Liver (tissue), 3 donors: ENCODE measurements at regions not wholly inside any gene's neighbourhood (a gene's known extent, or its start where the extent isn't known, plus 50 kb on each side); places are given as distances from the start of the nearest gene placed in this dataset.
"Not testable (repeated sequence)": the region's sequence is repeated elsewhere in the genome, so short reads cannot be mapped to it uniquely, and the experiment has no call there.

Experiments
- ATF3 ChIP-seq: IDR thresholded peaks from 2 replicates; pipeline ENCODE4 v1.6.1; 2016; ENCODE audit warnings: antibody characterized with exemption
- FOXA1 ChIP-seq: IDR thresholded peaks from 2 replicates; pipeline ENCODE4 v1.6.1; 2016; ENCODE audit warnings: antibody characterized with exemption
- GABPA ChIP-seq, 2 donors: IDR thresholded peaks in 1 of 2; conservative IDR thresholded peaks in 1 of 2; 2 replicates each; pipeline ENCODE4 v1.6.1; 2016; ENCODE audit warnings: antibody characterized with exemption in 2 of 2, mild to moderate bottlenecking in 1 of 2, moderate library complexity in 1 of 2
- HNF4A ChIP-seq, 2 donors: conservative IDR thresholded peaks; 2 replicates each; pipeline ENCODE4 v1.6.1; 2016; ENCODE audit warnings: antibody characterized with exemption in 2 of 2, mild to moderate bottlenecking in 2 of 2
- JUND ChIP-seq, 2 donors: IDR thresholded peaks; 2 replicates each; pipeline ENCODE4 v1.6.1; 2016; ENCODE audit warnings: antibody characterized with exemption in 2 of 2
- MAX ChIP-seq: IDR thresholded peaks from 2 replicates; pipeline ENCODE4 v1.6.1; 2016; ENCODE audit warnings: antibody characterized with exemption
- NR2F2 ChIP-seq: IDR thresholded peaks from 2 replicates; pipeline ENCODE4 v1.6.1; 2016; ENCODE audit warnings: antibody characterized with exemption
- RXRA ChIP-seq, 2 donors: IDR thresholded peaks; 2 replicates each; pipeline ENCODE4 v1.6.1; 2017 to 2018; ENCODE audit warnings: antibody characterized with exemption in 2 of 2, mild to moderate bottlenecking in 1 of 2
- SP1 ChIP-seq: IDR thresholded peaks from 2 replicates; pipeline ENCODE4 v1.6.1; 2018; ENCODE audit warnings: antibody characterized with exemption, mild to moderate bottlenecking
- TAF1 ChIP-seq: conservative IDR thresholded peaks from 2 replicates; pipeline ENCODE4 v1.6.1; 2016; ENCODE audit warnings: antibody characterized with exemption, mild to moderate bottlenecking
- YY1 ChIP-seq: IDR thresholded peaks from 2 replicates; pipeline ENCODE4 v1.6.1; 2016; ENCODE audit warnings: antibody characterized with exemption, mild to moderate bottlenecking
- TF ChIP-seq, protein P1 (sequence below): fragments of 150-350 bp; IDR thresholded peaks from 2 replicates; pipeline ENCODE4 v1.5.1; 2017; ENCODE audit warnings: improper control_type of control experiment, low read depth, low read length; ENCODE audit not compliant: missing input control
- TF ChIP-seq, protein P2 (sequence below): IDR thresholded peaks from 2 replicates; pipeline ENCODE4 v1.6.1; 2016; ENCODE audit warnings: antibody characterized with exemption, mild to moderate bottlenecking
- TF ChIP-seq, protein P3 (sequence below): IDR thresholded peaks from 2 replicates; pipeline ENCODE4 v1.6.1; 2016; ENCODE audit warnings: antibody characterized with exemption
- donor health status: healthy.
- donor health status: healthy.

DNA sequence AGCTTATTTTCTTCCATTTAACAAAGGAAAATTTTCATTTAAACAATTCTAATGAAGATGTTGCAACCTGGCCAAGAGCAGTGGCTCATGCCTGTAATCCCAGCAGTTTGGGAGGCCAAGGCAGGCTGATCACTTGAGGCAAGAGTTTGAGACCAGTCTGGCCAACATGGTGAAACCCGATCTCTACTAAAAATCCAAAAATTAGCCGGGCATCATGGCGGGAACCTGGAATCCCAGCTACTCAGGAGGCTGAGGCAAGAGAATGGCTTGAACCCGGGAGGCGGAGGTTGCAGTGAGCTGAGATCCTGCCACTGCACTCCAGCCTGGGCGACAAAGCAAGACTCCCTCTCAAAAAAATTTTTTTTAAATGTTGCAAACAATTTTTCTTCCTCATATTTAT, 4748.8 kb upstream of the OR11H1 start:
- TF ChIP-seq, protein P1, sequence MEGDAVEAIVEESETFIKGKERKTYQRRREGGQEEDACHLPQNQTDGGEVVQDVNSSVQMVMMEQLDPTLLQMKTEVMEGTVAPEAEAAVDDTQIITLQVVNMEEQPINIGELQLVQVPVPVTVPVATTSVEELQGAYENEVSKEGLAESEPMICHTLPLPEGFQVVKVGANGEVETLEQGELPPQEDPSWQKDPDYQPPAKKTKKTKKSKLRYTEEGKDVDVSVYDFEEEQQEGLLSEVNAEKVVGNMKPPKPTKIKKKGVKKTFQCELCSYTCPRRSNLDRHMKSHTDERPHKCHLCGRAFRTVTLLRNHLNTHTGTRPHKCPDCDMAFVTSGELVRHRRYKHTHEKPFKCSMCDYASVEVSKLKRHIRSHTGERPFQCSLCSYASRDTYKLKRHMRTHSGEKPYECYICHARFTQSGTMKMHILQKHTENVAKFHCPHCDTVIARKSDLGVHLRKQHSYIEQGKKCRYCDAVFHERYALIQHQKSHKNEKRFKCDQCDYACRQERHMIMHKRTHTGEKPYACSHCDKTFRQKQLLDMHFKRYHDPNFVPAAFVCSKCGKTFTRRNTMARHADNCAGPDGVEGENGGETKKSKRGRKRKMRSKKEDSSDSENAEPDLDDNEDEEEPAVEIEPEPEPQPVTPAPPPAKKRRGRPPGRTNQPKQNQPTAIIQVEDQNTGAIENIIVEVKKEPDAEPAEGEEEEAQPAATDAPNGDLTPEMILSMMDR, result not testable (repeated sequence)
- not testable (repeated sequence) for TF ChIP-seq ATF3; SP1; FOXA1; GABPA (IDR thresholded peaks at IDR 0.05 in 1 of 2, conservative IDR thresholded peaks at IDR 0.05 in 1 of 2); HNF4A (conservative IDR thresholded peaks at IDR 0.05); TAF1; JUND (IDR thresholded peaks at IDR 0.05); RXRA (IDR thresholded peaks at IDR 0.05); NR2F2; MAX; YY1
- TF ChIP-seq, protein P2, sequence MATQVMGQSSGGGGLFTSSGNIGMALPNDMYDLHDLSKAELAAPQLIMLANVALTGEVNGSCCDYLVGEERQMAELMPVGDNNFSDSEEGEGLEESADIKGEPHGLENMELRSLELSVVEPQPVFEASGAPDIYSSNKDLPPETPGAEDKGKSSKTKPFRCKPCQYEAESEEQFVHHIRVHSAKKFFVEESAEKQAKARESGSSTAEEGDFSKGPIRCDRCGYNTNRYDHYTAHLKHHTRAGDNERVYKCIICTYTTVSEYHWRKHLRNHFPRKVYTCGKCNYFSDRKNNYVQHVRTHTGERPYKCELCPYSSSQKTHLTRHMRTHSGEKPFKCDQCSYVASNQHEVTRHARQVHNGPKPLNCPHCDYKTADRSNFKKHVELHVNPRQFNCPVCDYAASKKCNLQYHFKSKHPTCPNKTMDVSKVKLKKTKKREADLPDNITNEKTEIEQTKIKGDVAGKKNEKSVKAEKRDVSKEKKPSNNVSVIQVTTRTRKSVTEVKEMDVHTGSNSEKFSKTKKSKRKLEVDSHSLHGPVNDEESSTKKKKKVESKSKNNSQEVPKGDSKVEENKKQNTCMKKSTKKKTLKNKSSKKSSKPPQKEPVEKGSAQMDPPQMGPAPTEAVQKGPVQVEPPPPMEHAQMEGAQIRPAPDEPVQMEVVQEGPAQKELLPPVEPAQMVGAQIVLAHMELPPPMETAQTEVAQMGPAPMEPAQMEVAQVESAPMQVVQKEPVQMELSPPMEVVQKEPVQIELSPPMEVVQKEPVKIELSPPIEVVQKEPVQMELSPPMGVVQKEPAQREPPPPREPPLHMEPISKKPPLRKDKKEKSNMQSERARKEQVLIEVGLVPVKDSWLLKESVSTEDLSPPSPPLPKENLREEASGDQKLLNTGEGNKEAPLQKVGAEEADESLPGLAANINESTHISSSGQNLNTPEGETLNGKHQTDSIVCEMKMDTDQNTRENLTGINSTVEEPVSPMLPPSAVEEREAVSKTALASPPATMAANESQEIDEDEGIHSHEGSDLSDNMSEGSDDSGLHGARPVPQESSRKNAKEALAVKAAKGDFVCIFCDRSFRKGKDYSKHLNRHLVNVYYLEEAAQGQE, result not testable (repeated sequence)
- TF ChIP-seq, protein P3, sequence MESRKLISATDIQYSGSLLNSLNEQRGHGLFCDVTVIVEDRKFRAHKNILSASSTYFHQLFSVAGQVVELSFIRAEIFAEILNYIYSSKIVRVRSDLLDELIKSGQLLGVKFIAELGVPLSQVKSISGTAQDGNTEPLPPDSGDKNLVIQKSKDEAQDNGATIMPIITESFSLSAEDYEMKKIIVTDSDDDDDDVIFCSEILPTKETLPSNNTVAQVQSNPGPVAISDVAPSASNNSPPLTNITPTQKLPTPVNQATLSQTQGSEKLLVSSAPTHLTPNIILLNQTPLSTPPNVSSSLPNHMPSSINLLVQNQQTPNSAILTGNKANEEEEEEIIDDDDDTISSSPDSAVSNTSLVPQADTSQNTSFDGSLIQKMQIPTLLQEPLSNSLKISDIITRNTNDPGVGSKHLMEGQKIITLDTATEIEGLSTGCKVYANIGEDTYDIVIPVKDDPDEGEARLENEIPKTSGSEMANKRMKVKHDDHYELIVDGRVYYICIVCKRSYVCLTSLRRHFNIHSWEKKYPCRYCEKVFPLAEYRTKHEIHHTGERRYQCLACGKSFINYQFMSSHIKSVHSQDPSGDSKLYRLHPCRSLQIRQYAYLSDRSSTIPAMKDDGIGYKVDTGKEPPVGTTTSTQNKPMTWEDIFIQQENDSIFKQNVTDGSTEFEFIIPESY, result not testable (repeated sequence)
